H9 (cell line): ENCODE measurements at regions not wholly inside any gene's neighbourhood (a gene's known extent, or its start where the extent isn't known, plus 50 kb on each side); places are given as distances from the start of the nearest gene placed in this dataset.

ENCODE experiments used
- DNase-seq: peaks from one replicate; pipeline ENCODE4 v3.0.0-alpha.2; 2017
- H2AFZ ChIP-seq: one replicate; pipeline ENCODE4 v1.6.1; 2013; ENCODE audit warnings: mild to moderate bottlenecking, low read length, control low read depth, moderate library complexity
- H2AK5ac ChIP-seq: 2 replicates; pipeline ENCODE4 v1.6.1; 2013; ENCODE audit warnings: low read length, control low read depth, mixed read lengths; ENCODE audit not compliant: insufficient read length
- H2BK120ac ChIP-seq: one replicate; pipeline ENCODE4 v1.6.1; 2013; ENCODE audit warnings: low read depth, mild to moderate bottlenecking, low read length, control low read depth, inconsistent platforms; ENCODE audit not compliant: poor library complexity, severe bottlenecking
- H2BK12ac ChIP-seq: 2 replicates; pipeline ENCODE4 v1.6.1; 2013; ENCODE audit warnings: low read length, control low read depth, mixed read lengths, low read depth; ENCODE audit not compliant: insufficient read length
- H2BK15ac ChIP-seq: 2 replicates; pipeline ENCODE4 v1.6.1; 2013; ENCODE audit warnings: low read depth, low read length, control low read depth
- H2BK20ac ChIP-seq: one replicate; pipeline ENCODE4 v1.6.1; 2013; ENCODE audit warnings: low read depth, mild to moderate bottlenecking, low read length, control low read depth, inconsistent platforms; ENCODE audit not compliant: poor library complexity, severe bottlenecking
- H2BK5ac ChIP-seq: 2 replicates; pipeline ENCODE4 v1.6.1; 2013; ENCODE audit warnings: low read length, control low read depth, mixed read lengths; ENCODE audit not compliant: insufficient read length
- H3K14ac ChIP-seq: 2 replicates; pipeline ENCODE4 v1.6.1; 2013; ENCODE audit warnings: low read length, control low read depth; ENCODE audit not compliant: insufficient read depth
- H3K18ac ChIP-seq: 2 replicates; pipeline ENCODE4 v1.6.1; 2013; ENCODE audit warnings: low read depth, mild to moderate bottlenecking, mixed read lengths, low read length, control low read depth; ENCODE audit not compliant: insufficient read length
- H3K23ac ChIP-seq: 2 replicates; pipeline ENCODE4 v1.6.1; 2013; ENCODE audit warnings: low read length, control low read depth, mixed read lengths, low read depth; ENCODE audit not compliant: insufficient read length
- H3K23me2 ChIP-seq: 2 replicates; pipeline ENCODE4 v1.6.1; 2013; ENCODE audit warnings: low read depth, mild to moderate bottlenecking, mixed read lengths, low read length, control low read depth; ENCODE audit not compliant: insufficient read length, poor library complexity, severe bottlenecking
- H3K27ac ChIP-seq: 2 replicates; pipeline ENCODE4 v1.5.1; 2013; ENCODE audit warnings: low read length, control low read depth, mixed read lengths, low read depth; ENCODE audit not compliant: insufficient read length
- H3K27me3 ChIP-seq: 2 replicates; pipeline ENCODE4 v1.6.1; 2013; ENCODE audit warnings: low read length, control low read depth, inconsistent platforms; ENCODE audit not compliant: insufficient read depth
- H3K4ac ChIP-seq: 2 replicates; pipeline ENCODE4 v1.6.1; 2013; ENCODE audit warnings: low read depth, mild to moderate bottlenecking, control low read depth, inconsistent platforms, low read length, moderate library complexity
- H3K4me1 ChIP-seq: 2 replicates; pipeline ENCODE4 v1.6.1; 2013; ENCODE audit warnings: low read length, control low read depth, inconsistent platforms; ENCODE audit not compliant: insufficient read depth
- H3K4me2 ChIP-seq: 2 replicates; pipeline ENCODE4 v1.6.1; 2013; ENCODE audit warnings: low read length, control low read depth, mixed read lengths; ENCODE audit not compliant: insufficient read length, insufficient read depth
- H3K56ac ChIP-seq: 2 replicates; pipeline ENCODE4 v1.6.1; 2013; ENCODE audit warnings: low read depth, mild to moderate bottlenecking, mixed read lengths, low read length, control low read depth; ENCODE audit not compliant: insufficient read length
- H3K79me1 ChIP-seq: 2 replicates; pipeline ENCODE4 v1.6.1; 2013; ENCODE audit warnings: low read depth, mild to moderate bottlenecking, moderate library complexity, low read length, control low read depth, inconsistent platforms; ENCODE audit not compliant: insufficient read depth, poor library complexity, severe bottlenecking
- H3K79me2 ChIP-seq: 2 replicates; pipeline ENCODE4 v1.6.1; 2013; ENCODE audit warnings: low read length, control low read depth, inconsistent platforms; ENCODE audit not compliant: insufficient read depth
- H3K9ac ChIP-seq: 2 replicates; pipeline ENCODE4 v1.6.1; 2013; ENCODE audit warnings: low read length, control low read depth, mixed read lengths; ENCODE audit not compliant: insufficient read length; ENCODE audit errors: extremely low read depth
- H3K9me3 ChIP-seq: one replicate; pipeline ENCODE4 v1.6.1; 2013; ENCODE audit warnings: low read depth, low read length, inconsistent platforms; ENCODE audit not compliant: control insufficient read depth
- H3T11ph ChIP-seq: one replicate; pipeline ENCODE4 v1.6.1; 2013; ENCODE audit warnings: mild to moderate bottlenecking, low read length, control low read depth, inconsistent platforms
- H4K20me1 ChIP-seq: one replicate; pipeline ENCODE4 v1.6.1; 2013; ENCODE audit not compliant: control insufficient read depth, insufficient read length, insufficient read depth
- H4K5ac ChIP-seq: 2 replicates; pipeline ENCODE4 v1.6.1; 2013; ENCODE audit warnings: low read depth, mild to moderate bottlenecking, mixed read lengths, low read length, control low read depth; ENCODE audit not compliant: insufficient read length
- H4K8ac ChIP-seq: replicated peaks from 2 replicates; pipeline ENCODE4 v1.6.1; 2013; ENCODE audit warnings: low read length, control low read depth, mixed read lengths, low read depth; ENCODE audit not compliant: insufficient read length
- H4K91ac ChIP-seq: 2 replicates; pipeline ENCODE4 v1.6.1; 2013; ENCODE audit warnings: low read depth, mild to moderate bottlenecking, moderate library complexity, mixed read lengths, low read length, control low read depth; ENCODE audit not compliant: insufficient read length
- H3K27ac Mint-ChIP-seq, 3 experiments: 2 replicates in 2 of 3; 3 replicates in 1 of 3; pipeline ENCODE4 v1.8.0; 2020 to 2021; ENCODE audit warnings: mixed read lengths in 3 of 3, mild to moderate bottlenecking in 1 of 3, moderate library complexity in 1 of 3
- H3K27me3 Mint-ChIP-seq: 2 replicates; pipeline ENCODE4 v1.8.0; 2021; ENCODE audit warnings: low read depth, mild to moderate bottlenecking, moderate library complexity, mixed read lengths
- H3K36me3 Mint-ChIP-seq, 3 experiments: 2 replicates in 2 of 3; 3 replicates in 1 of 3; pipeline ENCODE4 v1.8.0; 2020 to 2021; ENCODE audit warnings: low read depth in 3 of 3, mixed read lengths in 3 of 3; ENCODE audit not compliant: insufficient read depth in 1 of 3
- H3K4me1 Mint-ChIP-seq, 2 experiments: 2 replicates each; pipeline ENCODE4 v1.8.0; 2020; ENCODE audit warnings: mixed read lengths in 2 of 2
- H3K4me3 Mint-ChIP-seq, 2 experiments: 2 replicates in 1 of 2; 3 replicates in 1 of 2; pipeline ENCODE4 v1.8.0; 2020 to 2021; ENCODE audit warnings: mild to moderate bottlenecking in 2 of 2, mixed read lengths in 2 of 2, moderate library complexity in 1 of 2
- H3K9me3 Mint-ChIP-seq, 2 experiments: 2 replicates in 1 of 2; 3 replicates in 1 of 2; pipeline ENCODE4 v1.8.0; 2020; ENCODE audit warnings: mild to moderate bottlenecking in 2 of 2, mixed read lengths in 2 of 2, moderate library complexity in 1 of 2
- WGBS: extraction: QIAGEN DNeasy Blood & Tissue Kit; methylation state at CpG from one replicate; pipeline ENCODE4 v1.1.7; 2013; ENCODE audit warnings: missing lambda C conversion rate, low lambda C conversion rate, mixed read lengths; ENCODE audit not compliant: insufficient read length; ENCODE audit errors: extremely low coverage; 5-methylcytosine and 5-hydroxymethylcytosine counted together
- TF ChIP-seq, protein P1 (sequence below): fragments of 200-600 bp; sonication (generic); conservative IDR thresholded peaks from 3 replicates; pipeline ENCODE4 v1.8.0; 2021; ENCODE audit warnings: antibody characterized with exemption, mild to moderate bottlenecking

DNA sequence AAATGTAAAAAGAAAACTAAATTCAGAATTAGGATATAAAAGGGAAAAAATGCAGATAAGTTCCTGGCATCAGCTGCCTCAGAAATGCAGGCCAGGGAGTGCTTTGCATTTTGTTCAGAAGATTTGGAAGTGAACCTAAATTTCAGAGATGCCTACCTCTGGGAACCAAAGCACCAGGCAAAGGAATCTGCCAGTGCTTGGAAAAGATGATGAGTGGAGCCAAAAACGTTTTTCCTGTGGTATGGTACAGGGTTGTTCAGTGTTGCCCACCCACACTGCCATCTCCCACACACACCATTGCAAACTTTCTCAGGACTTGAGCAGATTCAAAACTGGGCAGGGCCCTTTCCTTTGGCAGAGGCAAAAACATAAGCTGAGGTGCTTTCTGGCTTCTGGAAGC is 349.5 kb downstream of the TGFB2 start:
- H3K79me1 ChIP-seq, result no peaks in the 10 kb centered on the region

More for the DNA sequence above, 349.5 kb downstream of the TGFB2 start:
- H2BK20ac ChIP-seq, result no peak overlapping the region
- no peak overlapping the region for H3K9ac ChIP-seq
- H3K18ac ChIP-seq, result no peak overlapping the region
- no peaks in the 10 kb centered on the region for H3K27me3 ChIP-seq
- WGBS, result no CpG with 5 or more reads among the region's 1 CpG
- Mint-ChIP-seq H3K27ac (no peak overlapping the region), H3K36me3 (no peaks in the 10 kb centered on the region), H3K4me1 (peaks cover 5% of the 10 kb centered on the region in 2 experiments; a peak in 3 of 4 replicates), H3K4me3 (no peak overlapping the region), H3K27me3 (no peaks in the 10 kb centered on the region), H3K9me3 (no peaks in the 10 kb centered on the region)
- H2BK15ac ChIP-seq, result no peak overlapping the region
- no peak overlapping the region for H3K23ac ChIP-seq
- TF ChIP-seq, protein P1, sequence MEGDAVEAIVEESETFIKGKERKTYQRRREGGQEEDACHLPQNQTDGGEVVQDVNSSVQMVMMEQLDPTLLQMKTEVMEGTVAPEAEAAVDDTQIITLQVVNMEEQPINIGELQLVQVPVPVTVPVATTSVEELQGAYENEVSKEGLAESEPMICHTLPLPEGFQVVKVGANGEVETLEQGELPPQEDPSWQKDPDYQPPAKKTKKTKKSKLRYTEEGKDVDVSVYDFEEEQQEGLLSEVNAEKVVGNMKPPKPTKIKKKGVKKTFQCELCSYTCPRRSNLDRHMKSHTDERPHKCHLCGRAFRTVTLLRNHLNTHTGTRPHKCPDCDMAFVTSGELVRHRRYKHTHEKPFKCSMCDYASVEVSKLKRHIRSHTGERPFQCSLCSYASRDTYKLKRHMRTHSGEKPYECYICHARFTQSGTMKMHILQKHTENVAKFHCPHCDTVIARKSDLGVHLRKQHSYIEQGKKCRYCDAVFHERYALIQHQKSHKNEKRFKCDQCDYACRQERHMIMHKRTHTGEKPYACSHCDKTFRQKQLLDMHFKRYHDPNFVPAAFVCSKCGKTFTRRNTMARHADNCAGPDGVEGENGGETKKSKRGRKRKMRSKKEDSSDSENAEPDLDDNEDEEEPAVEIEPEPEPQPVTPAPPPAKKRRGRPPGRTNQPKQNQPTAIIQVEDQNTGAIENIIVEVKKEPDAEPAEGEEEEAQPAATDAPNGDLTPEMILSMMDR, result no peak
- H4K5ac ChIP-seq, result no peak overlapping the region
- no peak overlapping the region for H2AK5ac ChIP-seq
- H3K4me1 ChIP-seq, result peaks cover 5% of the 10 kb centered on the region; the same call in 1 of the 2 replicates
- no peak overlapping the region for H2BK120ac ChIP-seq
- H2BK12ac ChIP-seq, result no peak overlapping the region
- H3K4ac ChIP-seq, result no peak overlapping the region
- no peak for DNase-seq
- H2BK5ac ChIP-seq, result no peak overlapping the region
- no peaks in the 10 kb centered on the region for H3K9me3 ChIP-seq
- no peak overlapping the region for H3T11ph ChIP-seq
- H3K27ac ChIP-seq, result no peak overlapping the region
- no peaks in the 10 kb centered on the region for H3K79me2 ChIP-seq
- H3K56ac ChIP-seq, result no peak overlapping the region
- no peak overlapping the region for H3K14ac ChIP-seq
- H4K20me1 ChIP-seq, result no peaks in the 10 kb centered on the region
- H3K23me2 ChIP-seq, result no peaks in the 10 kb centered on the region
- H4K91ac ChIP-seq, result no peak overlapping the region
- H2AFZ ChIP-seq, result peak overlapping the region; percentile 73
- no peak overlapping the region for H4K8ac ChIP-seq
- no peak overlapping the region for H3K4me2 ChIP-seq
